H9 (cell line): ENCODE measurements at regions not wholly inside any gene's neighbourhood (a gene's known extent, or its start where the extent isn't known, plus 50 kb on each side); places are given as distances from the start of the nearest gene placed in this dataset.

Source experiments
- DNase-seq: peaks from one replicate; pipeline ENCODE4 v3.0.0-alpha.2; 2017
- H2AFZ ChIP-seq: one replicate; pipeline ENCODE4 v1.6.1; 2013; ENCODE audit warnings: mild to moderate bottlenecking, low read length, control low read depth, moderate library complexity
- H2AK5ac ChIP-seq: 2 replicates; pipeline ENCODE4 v1.6.1; 2013; ENCODE audit warnings: low read length, control low read depth, mixed read lengths; ENCODE audit not compliant: insufficient read length
- H2BK120ac ChIP-seq: one replicate; pipeline ENCODE4 v1.6.1; 2013; ENCODE audit warnings: low read depth, mild to moderate bottlenecking, low read length, control low read depth, inconsistent platforms; ENCODE audit not compliant: poor library complexity, severe bottlenecking
- H2BK12ac ChIP-seq: 2 replicates; pipeline ENCODE4 v1.6.1; 2013; ENCODE audit warnings: low read length, control low read depth, mixed read lengths, low read depth; ENCODE audit not compliant: insufficient read length
- H2BK15ac ChIP-seq: 2 replicates; pipeline ENCODE4 v1.6.1; 2013; ENCODE audit warnings: low read depth, low read length, control low read depth
- H2BK20ac ChIP-seq: one replicate; pipeline ENCODE4 v1.6.1; 2013; ENCODE audit warnings: low read depth, mild to moderate bottlenecking, low read length, control low read depth, inconsistent platforms; ENCODE audit not compliant: poor library complexity, severe bottlenecking
- H2BK5ac ChIP-seq: 2 replicates; pipeline ENCODE4 v1.6.1; 2013; ENCODE audit warnings: low read length, control low read depth, mixed read lengths; ENCODE audit not compliant: insufficient read length
- H3K14ac ChIP-seq: 2 replicates; pipeline ENCODE4 v1.6.1; 2013; ENCODE audit warnings: low read length, control low read depth; ENCODE audit not compliant: insufficient read depth
- H3K18ac ChIP-seq: 2 replicates; pipeline ENCODE4 v1.6.1; 2013; ENCODE audit warnings: low read depth, mild to moderate bottlenecking, mixed read lengths, low read length, control low read depth; ENCODE audit not compliant: insufficient read length
- H3K23ac ChIP-seq: 2 replicates; pipeline ENCODE4 v1.6.1; 2013; ENCODE audit warnings: low read length, control low read depth, mixed read lengths, low read depth; ENCODE audit not compliant: insufficient read length
- H3K23me2 ChIP-seq: 2 replicates; pipeline ENCODE4 v1.6.1; 2013; ENCODE audit warnings: low read depth, mild to moderate bottlenecking, mixed read lengths, low read length, control low read depth; ENCODE audit not compliant: insufficient read length, poor library complexity, severe bottlenecking
- H3K27ac ChIP-seq: 2 replicates; pipeline ENCODE4 v1.5.1; 2013; ENCODE audit warnings: low read length, control low read depth, mixed read lengths, low read depth; ENCODE audit not compliant: insufficient read length
- H3K27me3 ChIP-seq: 2 replicates; pipeline ENCODE4 v1.6.1; 2013; ENCODE audit warnings: low read length, control low read depth, inconsistent platforms; ENCODE audit not compliant: insufficient read depth
- H3K4ac ChIP-seq: 2 replicates; pipeline ENCODE4 v1.6.1; 2013; ENCODE audit warnings: low read depth, mild to moderate bottlenecking, control low read depth, inconsistent platforms, low read length, moderate library complexity
- H3K4me1 ChIP-seq: 2 replicates; pipeline ENCODE4 v1.6.1; 2013; ENCODE audit warnings: low read length, control low read depth, inconsistent platforms; ENCODE audit not compliant: insufficient read depth
- H3K4me2 ChIP-seq: 2 replicates; pipeline ENCODE4 v1.6.1; 2013; ENCODE audit warnings: low read length, control low read depth, mixed read lengths; ENCODE audit not compliant: insufficient read length, insufficient read depth
- H3K56ac ChIP-seq: 2 replicates; pipeline ENCODE4 v1.6.1; 2013; ENCODE audit warnings: low read depth, mild to moderate bottlenecking, mixed read lengths, low read length, control low read depth; ENCODE audit not compliant: insufficient read length
- H3K79me1 ChIP-seq: 2 replicates; pipeline ENCODE4 v1.6.1; 2013; ENCODE audit warnings: low read depth, mild to moderate bottlenecking, moderate library complexity, low read length, control low read depth, inconsistent platforms; ENCODE audit not compliant: insufficient read depth, poor library complexity, severe bottlenecking
- H3K79me2 ChIP-seq: 2 replicates; pipeline ENCODE4 v1.6.1; 2013; ENCODE audit warnings: low read length, control low read depth, inconsistent platforms; ENCODE audit not compliant: insufficient read depth
- H3K9ac ChIP-seq: 2 replicates; pipeline ENCODE4 v1.6.1; 2013; ENCODE audit warnings: low read length, control low read depth, mixed read lengths; ENCODE audit not compliant: insufficient read length; ENCODE audit errors: extremely low read depth
- H3K9me3 ChIP-seq: one replicate; pipeline ENCODE4 v1.6.1; 2013; ENCODE audit warnings: low read depth, low read length, inconsistent platforms; ENCODE audit not compliant: control insufficient read depth
- H3T11ph ChIP-seq: one replicate; pipeline ENCODE4 v1.6.1; 2013; ENCODE audit warnings: mild to moderate bottlenecking, low read length, control low read depth, inconsistent platforms
- H4K20me1 ChIP-seq: one replicate; pipeline ENCODE4 v1.6.1; 2013; ENCODE audit not compliant: control insufficient read depth, insufficient read length, insufficient read depth
- H4K5ac ChIP-seq: 2 replicates; pipeline ENCODE4 v1.6.1; 2013; ENCODE audit warnings: low read depth, mild to moderate bottlenecking, mixed read lengths, low read length, control low read depth; ENCODE audit not compliant: insufficient read length
- H4K8ac ChIP-seq: replicated peaks from 2 replicates; pipeline ENCODE4 v1.6.1; 2013; ENCODE audit warnings: low read length, control low read depth, mixed read lengths, low read depth; ENCODE audit not compliant: insufficient read length
- H4K91ac ChIP-seq: 2 replicates; pipeline ENCODE4 v1.6.1; 2013; ENCODE audit warnings: low read depth, mild to moderate bottlenecking, moderate library complexity, mixed read lengths, low read length, control low read depth; ENCODE audit not compliant: insufficient read length
- H3K27ac Mint-ChIP-seq, 3 experiments: 2 replicates in 2 of 3; 3 replicates in 1 of 3; pipeline ENCODE4 v1.8.0; 2020 to 2021; ENCODE audit warnings: mixed read lengths in 3 of 3, mild to moderate bottlenecking in 1 of 3, moderate library complexity in 1 of 3
- H3K27me3 Mint-ChIP-seq: 2 replicates; pipeline ENCODE4 v1.8.0; 2021; ENCODE audit warnings: low read depth, mild to moderate bottlenecking, moderate library complexity, mixed read lengths
- H3K36me3 Mint-ChIP-seq, 3 experiments: 2 replicates in 2 of 3; 3 replicates in 1 of 3; pipeline ENCODE4 v1.8.0; 2020 to 2021; ENCODE audit warnings: low read depth in 3 of 3, mixed read lengths in 3 of 3; ENCODE audit not compliant: insufficient read depth in 1 of 3
- H3K4me1 Mint-ChIP-seq, 2 experiments: 2 replicates each; pipeline ENCODE4 v1.8.0; 2020; ENCODE audit warnings: mixed read lengths in 2 of 2
- H3K4me3 Mint-ChIP-seq, 2 experiments: 2 replicates in 1 of 2; 3 replicates in 1 of 2; pipeline ENCODE4 v1.8.0; 2020 to 2021; ENCODE audit warnings: mild to moderate bottlenecking in 2 of 2, mixed read lengths in 2 of 2, moderate library complexity in 1 of 2
- H3K9me3 Mint-ChIP-seq, 2 experiments: 2 replicates in 1 of 2; 3 replicates in 1 of 2; pipeline ENCODE4 v1.8.0; 2020; ENCODE audit warnings: mild to moderate bottlenecking in 2 of 2, mixed read lengths in 2 of 2, moderate library complexity in 1 of 2
- CTCF ChIP-seq: fragments of 200-600 bp; sonication (generic); conservative IDR thresholded peaks from 3 replicates; pipeline ENCODE4 v1.8.0; 2021; ENCODE audit warnings: antibody characterized with exemption, mild to moderate bottlenecking
- WGBS: extraction: QIAGEN DNeasy Blood & Tissue Kit; methylation state at CpG from one replicate; pipeline ENCODE4 v1.1.7; 2013; ENCODE audit warnings: missing lambda C conversion rate, low lambda C conversion rate, mixed read lengths; ENCODE audit not compliant: insufficient read length; ENCODE audit errors: extremely low coverage; 5-methylcytosine and 5-hydroxymethylcytosine counted together

GRCh38 chr21:25343774-25344545 is 263.3 kb downstream of the MRPL39 start:
- Histone ChIP-seq H3K23ac (no peak overlapping the region), H2BK15ac (no peak overlapping the region), H2BK12ac (no peak overlapping the region), H2BK5ac (no peak overlapping the region), H3K9ac (no peak overlapping the region), H4K91ac (no peak overlapping the region), H2BK20ac (no peak overlapping the region), H3K4me1 (peaks cover under 1% of the 10 kb centered on the region; the same call in 1 of the 2 replicates), H3K56ac (no peak overlapping the region), H3T11ph (no peak overlapping the region), H2AK5ac (no peak overlapping the region), H3K27ac (no peak overlapping the region), H2BK120ac (no peak overlapping the region), H2AFZ (no peak overlapping the region), H3K23me2 (no peaks in the 10 kb centered on the region), H3K79me1 (no peaks in the 10 kb centered on the region), H3K9me3 (no peaks in the 10 kb centered on the region), H3K4me2 (no peak overlapping the region), H3K4ac (no peak overlapping the region), H3K27me3 (no peaks in the 10 kb centered on the region), H4K5ac (no peak overlapping the region), H3K18ac (no peak overlapping the region), H3K79me2 (no peaks in the 10 kb centered on the region), H4K20me1 (no peaks in the 10 kb centered on the region), H4K8ac (no peak overlapping the region), H3K14ac (no peak overlapping the region)
- peaks cover 9 to 14% of the 10 kb centered on the region in 2 experiments for H3K9me3 Mint-ChIP-seq
- no peaks in the 10 kb centered on the region; the same call in 1 of the 2 replicates for H3K27me3 Mint-ChIP-seq
- no peak overlapping the region for H3K4me3 Mint-ChIP-seq
- no peak for DNase-seq
- peaks cover 33 to 34% of the 10 kb centered on the region in 2 experiments for H3K4me1 Mint-ChIP-seq
- no peak overlapping the region for H3K27ac Mint-ChIP-seq
- H3K36me3 Mint-ChIP-seq = peaks cover 0 to 12% (median 8%) of the 10 kb centered on the region in 3 experiments; a peak in 4 of 7 replicates
- TF ChIP-seq CTCF = no peak
- WGBS = no CpG with 5 or more reads among the region's 10 CpGs
